OCI-LY1 (cell line): ENCODE measurements at regions not wholly inside any gene's neighbourhood (a gene's known extent, or its start where the extent isn't known, plus 50 kb on each side); places are given as distances from the start of the nearest gene placed in this dataset.

ENCODE experiments used
- H2AFZ ChIP-seq: fragments of 200-600 bp; sonication (generic), shearing (Covaris generic); 2 replicates; pipeline ENCODE4 v1.6.0; 2014; ENCODE audit warnings: antibody characterized with exemption, mild to moderate bottlenecking, low read length
- H3F3A ChIP-seq: fragments of 200-600 bp; sonication (generic), shearing (Covaris generic); 2 replicates; pipeline ENCODE4 v1.6.0; 2014; ENCODE audit warnings: mild to moderate bottlenecking, antibody characterized with exemption, low read length, moderate library complexity; ENCODE audit not compliant: insufficient read depth
- H3K27ac ChIP-seq: fragments of 200-600 bp; sonication (generic); 2 replicates; pipeline ENCODE4 v1.5.1; 2014; ENCODE audit warnings: low read length, mixed run types, mild to moderate bottlenecking, low read depth; ENCODE audit not compliant: poor library complexity, severe bottlenecking
- H3K27me3 ChIP-seq: fragments of 200-600 bp; sonication (generic); 2 replicates; pipeline ENCODE4 v1.6.0; 2014; ENCODE audit warnings: antibody characterized with exemption, mild to moderate bottlenecking, low read length, moderate library complexity; ENCODE audit not compliant: insufficient read depth
- H3K36me3 ChIP-seq: fragments of 200-600 bp; sonication (generic); 2 replicates; pipeline ENCODE4 v1.6.1; 2014; ENCODE audit warnings: mild to moderate bottlenecking, antibody characterized with exemption, low read length, moderate library complexity, mixed read lengths; ENCODE audit not compliant: insufficient read depth
- H3K4me1 ChIP-seq: fragments of 200-600 bp; sonication (generic); 2 replicates; pipeline ENCODE4 v1.5.1; 2014; ENCODE audit warnings: mild to moderate bottlenecking, low read length, moderate library complexity; ENCODE audit not compliant: insufficient read depth, severe bottlenecking
- H3K4me2 ChIP-seq: fragments of 200-600 bp; sonication (generic), shearing (Covaris generic); 2 replicates; pipeline ENCODE4 v1.6.1; 2014; ENCODE audit warnings: low read length
- H3K4me3 ChIP-seq: fragments of 200-600 bp; sonication (generic); 2 replicates; pipeline ENCODE4 v1.5.1; 2014; ENCODE audit warnings: low read length, low read depth, mild to moderate bottlenecking, mixed read lengths; ENCODE audit not compliant: poor library complexity, severe bottlenecking
- H3K79me2 ChIP-seq: fragments of 200-600 bp; shearing (Covaris generic); 2 replicates; pipeline ENCODE4 v1.6.1; 2016; ENCODE audit warnings: mixed run types, low read length, mixed read lengths; ENCODE audit not compliant: insufficient read depth
- H3K9ac ChIP-seq: fragments of 200-600 bp; sonication (generic), shearing (Covaris generic); 2 replicates; pipeline ENCODE4 v1.6.1; 2014; ENCODE audit warnings: mild to moderate bottlenecking, low read length, mixed read lengths
- H3K9me2 ChIP-seq: fragments of 200-600 bp; sonication (generic), shearing (Covaris generic); 2 replicates; pipeline ENCODE4 v1.6.1; 2014; ENCODE audit warnings: low read depth, mild to moderate bottlenecking, low read length, mixed read lengths
- H3K9me3 ChIP-seq: fragments of 200-600 bp; shearing (Covaris generic); 2 replicates; pipeline ENCODE4 v1.6.1; 2014; ENCODE audit warnings: low read length, mixed read lengths
- H4K20me1 ChIP-seq: fragments of 200-600 bp; sonication (generic), shearing (Covaris generic); 2 replicates; pipeline ENCODE4 v1.6.0; 2016; ENCODE audit warnings: mild to moderate bottlenecking, low read length; ENCODE audit not compliant: insufficient read depth
- CTCF ChIP-seq: fragments of 200-600 bp; sonication (generic), shearing (Covaris generic); IDR thresholded peaks from 2 replicates; pipeline ENCODE4 v1.5.1; 2017; ENCODE audit warnings: mild to moderate bottlenecking, antibody characterized with exemption, low read length, moderate library complexity, mixed read lengths
- EZH2 ChIP-seq: fragments of 200-600 bp; sonication (generic), shearing (Covaris generic); IDR thresholded peaks from 2 replicates; pipeline ENCODE4 v1.8.0; 2017; ENCODE audit warnings: borderline replicate concordance, mixed run types, mild to moderate bottlenecking, antibody characterized with exemption, low read length, moderate library complexity, mixed read lengths

- TF ChIP-seq CTCF (no peak), EZH2 (no peak)
- Histone ChIP-seq H3K4me1 (no peaks in the 10 kb centered on the region), H3K79me2 (no peaks in the 10 kb centered on the region), H3K27me3 (no peaks in the 10 kb centered on the region), H3F3A (no peaks in the 10 kb centered on the region), H3K9me2 (no peaks in the 10 kb centered on the region), H4K20me1 (no peaks in the 10 kb centered on the region), H3K4me3 (no peak overlapping the region), H3K9ac (no peak overlapping the region), H3K9me3 (no peaks in the 10 kb centered on the region), H2AFZ (no peak overlapping the region), H3K4me2 (no peak overlapping the region), H3K27ac (no peak overlapping the region), H3K36me3 (no peaks in the 10 kb centered on the region)
Observed at GRCh38 chr4:65825116-65825753, 154.9 kb upstream of the EPHA5 start.

- Histone ChIP-seq H3K4me3 (no peak overlapping the region), H3K9me2 (no peaks in the 10 kb centered on the region), H3K9me3 (no peaks in the 10 kb centered on the region), H3F3A (no peaks in the 10 kb centered on the region), H4K20me1 (no peaks in the 10 kb centered on the region), H3K79me2 (no peaks in the 10 kb centered on the region), H3K9ac (no peak overlapping the region), H3K4me2 (no peak overlapping the region), H2AFZ (no peak overlapping the region), H3K4me1 (no peaks in the 10 kb centered on the region), H3K27me3 (no peaks in the 10 kb centered on the region), H3K36me3 (no peaks in the 10 kb centered on the region), H3K27ac (no peak overlapping the region)
- TF ChIP-seq CTCF (no peak), EZH2 (no peak)
Observed at GRCh38 chr4:65819192-65819591, 148.9 kb upstream of the EPHA5 start.

- TF ChIP-seq EZH2 (no peak), CTCF (no peak)
- Histone ChIP-seq H3K9me3 (no peaks in the 10 kb centered on the region), H3K79me2 (no peaks in the 10 kb centered on the region), H3K9ac (no peak overlapping the region), H3K9me2 (no peaks in the 10 kb centered on the region), H3F3A (no peaks in the 10 kb centered on the region), H3K4me2 (no peak overlapping the region), H2AFZ (no peak overlapping the region), H4K20me1 (no peaks in the 10 kb centered on the region), H3K27ac (no peak overlapping the region), H3K36me3 (no peaks in the 10 kb centered on the region), H3K4me3 (no peak overlapping the region), H3K27me3 (no peaks in the 10 kb centered on the region), H3K4me1 (no peaks in the 10 kb centered on the region)
Observed at GRCh38 chr4:65805936-65806335, 135.6 kb upstream of the EPHA5 start.
